ENCODE measurements at regions not wholly inside any gene's neighbourhood (a gene's known extent, or its start where the extent isn't known, plus 50 kb on each side); places are given as distances from the start of the nearest gene placed in this dataset.
"Not testable (repeated sequence)": the region's sequence is repeated elsewhere in the genome, so short reads cannot be mapped to it uniquely, and the experiment has no call there.

GRCh38 chr12:11978726-11979384, 91.9 kb upstream of the BCL2L14 start:
- DNase-seq (ENCODE audit: low spot score): no peak

- DNase-seq (ENCODE audit: low spot score): no peak
Observed at GRCh38 chr12:11980115-11980514, 90.6 kb upstream of the BCL2L14 start.

GRCh38 chr12:11981121-11981733, 89.5 kb upstream of the BCL2L14 start:
- no peak for DNase-seq (ENCODE audit: low spot score)

GRCh38 chr12:11984417-11984816, 86.3 kb upstream of the BCL2L14 start:
- no peak for DNase-seq (ENCODE audit: low spot score)

GRCh38 chr12:11986165-11986564, 84.6 kb upstream of the BCL2L14 start:
- no peak for DNase-seq (ENCODE audit: low spot score)

- no peak for DNase-seq (ENCODE audit: low spot score)
Observed at GRCh38 chr12:11987901-11988300, 82.8 kb upstream of the BCL2L14 start.

GRCh38 chr12:11991604-11992003, 79.1 kb upstream of the BCL2L14 start:
- DNase-seq (ENCODE audit: low spot score): no peak

GRCh38 chr12:11992515-11992914, 78.2 kb upstream of the BCL2L14 start:
- no peak for DNase-seq (ENCODE audit: low spot score)

- not testable (repeated sequence) for DNase-seq (ENCODE audit: low spot score)
Observed at GRCh38 chr12:11998307-11998943, 72.3 kb upstream of the BCL2L14 start.

- no peak for DNase-seq (ENCODE audit: low spot score)
Observed at GRCh38 chr12:11998944-11999315, 71.8 kb upstream of the BCL2L14 start.

- no peak for DNase-seq (ENCODE audit: low spot score)
Observed at GRCh38 chr12:12003609-12004008, 67.1 kb upstream of the BCL2L14 start.

GRCh38 chr12:12004524-12004923, 66.2 kb upstream of the BCL2L14 start:
- no peak for DNase-seq (ENCODE audit: low spot score)

GRCh38 chr12:12007001-12007712, 63.6 kb upstream of the BCL2L14 start:
- DNase-seq (ENCODE audit: low spot score): peak; percentile 29

GRCh38 chr12:12007713-12008231, 63.0 kb upstream of the BCL2L14 start:
- no peak for DNase-seq (ENCODE audit: low spot score)

- no peak for DNase-seq (ENCODE audit: low spot score)
Observed at GRCh38 chr12:12008232-12008850, 62.4 kb upstream of the BCL2L14 start.

GRCh38 chr12:12008931-12009611, 61.7 kb upstream of the BCL2L14 start:
- no peak for DNase-seq (ENCODE audit: low spot score)

- not testable (repeated sequence) for DNase-seq (ENCODE audit: low spot score)
Observed at GRCh38 chr12:12009749-12010276, 60.9 kb upstream of the BCL2L14 start.

- no peak for DNase-seq (ENCODE audit: low spot score)
Observed at GRCh38 chr12:12010277-12011039, 60.3 kb upstream of the BCL2L14 start.

- no peak for DNase-seq (ENCODE audit: low spot score)
Observed at GRCh38 chr12:12011880-12012260, 58.9 kb upstream of the BCL2L14 start.

GRCh38 chr12:12015073-12015685, 55.6 kb upstream of the BCL2L14 start:
- DNase-seq (ENCODE audit: low spot score): no peak

Measured in LoVo (cell line).